Ascending aorta (tissue), 2 donors: ENCODE measurements at regions not wholly inside any gene's neighbourhood (a gene's known extent, or its start where the extent isn't known, plus 50 kb on each side); places are given as distances from the start of the nearest gene placed in this dataset.

ENCODE experiments used
- DNase-seq, 2 donors: peaks; one replicate each; pipeline ENCODE4 v3.0.0-alpha.2; 2019; ENCODE audit warnings: low spot score in 2 of 2
- H3K27ac ChIP-seq, 2 donors: fragments of 200-600 bp; sonication (generic); one replicate each; pipeline ENCODE4 v1.5.1; 2016 to 2017; ENCODE audit warnings: mild to moderate bottlenecking in 1 of 2
- H3K27me3 ChIP-seq: fragments of 200-600 bp; sonication (generic); one replicate; pipeline ENCODE4 v1.5.1; 2017
- H3K36me3 ChIP-seq, 2 donors: fragments of 200-600 bp; sonication (generic); one replicate each; pipeline ENCODE4 v1.5.1; 2016
- H3K4me1 ChIP-seq, 2 donors: fragments of 200-600 bp; sonication (generic); one replicate each; pipeline ENCODE4 v1.5.1; 2016 to 2017; ENCODE audit warnings: mild to moderate bottlenecking in 1 of 2
- H3K4me3 ChIP-seq, 2 donors: fragments of 200-600 bp; sonication (generic); one replicate each; pipeline ENCODE4 v1.5.1; 2016 to 2017; ENCODE audit warnings: mild to moderate bottlenecking in 1 of 2
- H3K9me3 ChIP-seq, 2 donors: fragments of 200-600 bp; sonication (generic); one replicate each; pipeline ENCODE4 v1.5.1; 2016
- intact Hi-C: fragments of 100-400 bp; cut with DNase I; formaldehyde crosslinking; loops from one replicate; pipeline ENCODE4 v1.15.1; 2023
- TF ChIP-seq, protein P1 (sequence below), 3 experiments: fragments of 200-600 bp in 2 of 3; fragments of 450-650 bp in 1 of 3; sonication (generic) in 2 of 3; IDR thresholded peaks; one replicate each; pipeline ENCODE4 v1.5.1; 2016 to 2019; ENCODE audit warnings: antibody characterized with exemption in 3 of 3, mild to moderate bottlenecking in 1 of 3, moderate library complexity in 1 of 3

DNA sequence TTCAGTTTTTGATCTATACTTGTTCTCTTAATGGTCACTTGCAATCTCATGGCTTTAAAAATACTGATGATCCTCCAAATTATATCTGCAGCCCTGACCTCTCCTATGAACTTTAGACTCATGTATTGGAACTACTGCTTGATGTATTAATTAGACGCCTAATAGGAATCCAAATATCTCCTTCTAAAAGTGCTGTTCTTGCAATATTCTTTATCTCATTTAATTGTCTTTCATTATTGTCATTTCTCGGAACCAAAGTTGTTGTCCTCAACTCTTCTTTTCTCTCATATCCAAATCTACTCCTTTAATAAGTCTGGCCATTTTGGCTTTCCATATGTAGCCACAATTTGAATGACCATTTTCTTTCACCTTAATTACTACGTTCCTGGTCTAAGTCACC, 907.6 kb upstream of the SEL1L start:
- Histone ChIP-seq H3K4me3 (no peak overlapping the region), H3K27me3 (no peaks in the 10 kb centered on the region), H3K27ac (no peak overlapping the region), H3K9me3 (no peaks in the 10 kb centered on the region), H3K4me1 (no peaks in the 10 kb centered on the region), H3K36me3 (no peaks in the 10 kb centered on the region)
- TF ChIP-seq, protein P1, sequence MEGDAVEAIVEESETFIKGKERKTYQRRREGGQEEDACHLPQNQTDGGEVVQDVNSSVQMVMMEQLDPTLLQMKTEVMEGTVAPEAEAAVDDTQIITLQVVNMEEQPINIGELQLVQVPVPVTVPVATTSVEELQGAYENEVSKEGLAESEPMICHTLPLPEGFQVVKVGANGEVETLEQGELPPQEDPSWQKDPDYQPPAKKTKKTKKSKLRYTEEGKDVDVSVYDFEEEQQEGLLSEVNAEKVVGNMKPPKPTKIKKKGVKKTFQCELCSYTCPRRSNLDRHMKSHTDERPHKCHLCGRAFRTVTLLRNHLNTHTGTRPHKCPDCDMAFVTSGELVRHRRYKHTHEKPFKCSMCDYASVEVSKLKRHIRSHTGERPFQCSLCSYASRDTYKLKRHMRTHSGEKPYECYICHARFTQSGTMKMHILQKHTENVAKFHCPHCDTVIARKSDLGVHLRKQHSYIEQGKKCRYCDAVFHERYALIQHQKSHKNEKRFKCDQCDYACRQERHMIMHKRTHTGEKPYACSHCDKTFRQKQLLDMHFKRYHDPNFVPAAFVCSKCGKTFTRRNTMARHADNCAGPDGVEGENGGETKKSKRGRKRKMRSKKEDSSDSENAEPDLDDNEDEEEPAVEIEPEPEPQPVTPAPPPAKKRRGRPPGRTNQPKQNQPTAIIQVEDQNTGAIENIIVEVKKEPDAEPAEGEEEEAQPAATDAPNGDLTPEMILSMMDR (IDR thresholded peaks at IDR 0.05) = no peak
- DNase-seq = no peak
- intact Hi-C loops = no loop called here

DNA sequence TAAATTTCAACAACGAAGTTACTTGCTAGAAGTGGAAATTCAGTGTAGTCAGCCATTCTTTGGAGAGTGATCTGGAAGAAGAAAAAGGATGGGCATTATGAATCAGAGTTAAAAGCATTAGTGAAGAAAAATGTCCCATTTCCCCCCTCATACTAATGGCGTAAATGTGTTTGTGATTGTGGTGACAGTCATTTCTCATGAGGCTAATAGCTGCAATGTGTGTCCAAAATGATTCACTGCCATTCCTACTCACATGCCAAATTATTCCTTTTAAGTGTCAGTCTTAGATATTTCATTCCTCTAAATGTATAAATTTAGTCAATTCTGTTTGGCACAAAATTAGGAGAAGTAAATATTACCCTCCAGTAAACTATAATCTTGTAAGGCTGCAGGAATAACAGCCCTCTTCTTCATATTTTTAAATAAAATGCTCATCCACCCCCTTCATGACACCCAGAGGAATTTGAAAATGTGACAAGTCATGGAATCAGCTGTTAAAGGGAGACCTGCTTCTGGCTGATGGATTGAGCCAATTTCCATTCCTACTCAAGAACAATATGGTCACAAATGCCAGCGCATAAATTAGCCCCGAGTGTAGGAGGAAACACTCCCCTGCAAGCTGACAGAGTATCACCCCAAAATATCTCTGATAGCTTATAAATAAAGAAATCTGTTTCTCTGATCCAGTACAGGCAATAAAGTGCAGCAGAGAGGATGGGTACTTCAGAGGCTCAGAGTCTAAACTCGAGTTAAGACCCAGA, 912.3 kb upstream of the SEL1L start:
- Histone ChIP-seq H3K27ac (no peak overlapping the region), H3K4me3 (no peak overlapping the region), H3K9me3 (no peaks in the 10 kb centered on the region), H3K4me1 (no peaks in the 10 kb centered on the region), H3K27me3 (no peaks in the 10 kb centered on the region), H3K36me3 (no peaks in the 10 kb centered on the region)
- intact Hi-C loops = no loop called here
- DNase-seq = no peak
- TF ChIP-seq, protein P1 (IDR thresholded peaks at IDR 0.05) = no peak

GRCh38 chr14:82447586-82447985, 913.9 kb upstream of the SEL1L start:
- no peaks in the 10 kb centered on the region for H3K4me1 ChIP-seq
- H3K36me3 ChIP-seq = no peaks in the 10 kb centered on the region
- no peak overlapping the region for H3K27ac ChIP-seq
- TF ChIP-seq, protein P1 (IDR thresholded peaks at IDR 0.05) = no peak
- no peaks in the 10 kb centered on the region for H3K9me3 ChIP-seq
- intact Hi-C loops = no loop called here
- H3K4me3 ChIP-seq = no peak overlapping the region
- DNase-seq = no peak
- no peaks in the 10 kb centered on the region for H3K27me3 ChIP-seq

- no peaks in the 10 kb centered on the region for H3K27me3 ChIP-seq
- intact Hi-C loops = no loop called here
- no peaks in the 10 kb centered on the region for H3K4me1 ChIP-seq
- H3K4me3 ChIP-seq = no peak overlapping the region
- TF ChIP-seq, protein P1 (IDR thresholded peaks at IDR 0.05) = no peak
- no peak overlapping the region for H3K27ac ChIP-seq
- no peak for DNase-seq
- H3K9me3 ChIP-seq = no peaks in the 10 kb centered on the region
- no peaks in the 10 kb centered on the region for H3K36me3 ChIP-seq
These were observed 916.3 kb upstream of the SEL1L start for GRCh38 chr14:82449926-82450468.

GRCh38 chr14:82451675-82452074, 918.0 kb upstream of the SEL1L start:
- no peak for DNase-seq
- Histone ChIP-seq H3K4me3 (no peak overlapping the region), H3K4me1 (no peaks in the 10 kb centered on the region), H3K27ac (no peak overlapping the region), H3K9me3 (no peaks in the 10 kb centered on the region), H3K27me3 (no peaks in the 10 kb centered on the region), H3K36me3 (no peaks in the 10 kb centered on the region)
- intact Hi-C loops = no loop called here
- TF ChIP-seq, protein P1 (IDR thresholded peaks at IDR 0.05) = no peak
